Mesenchymal stem cell (in vitro differentiated cells and primary cell): ENCODE measurements at regions not wholly inside any gene's neighbourhood (a gene's known extent, or its start where the extent isn't known, plus 50 kb on each side); places are given as distances from the start of the nearest gene placed in this dataset.

ENCODE experiments used
- DNase-seq: peaks from one replicate; pipeline ENCODE4 v3.0.0-alpha.2; 2013
- H2AFZ ChIP-seq: one replicate; pipeline ENCODE4 v1.6.1; 2013; ENCODE audit warnings: low read depth, mild to moderate bottlenecking, control low read depth, inconsistent platforms, low read length, moderate library complexity
- H2AK5ac ChIP-seq: 2 replicates; pipeline ENCODE4 v1.6.1; 2013; ENCODE audit warnings: low read length, moderate library complexity, mild to moderate bottlenecking, inconsistent platforms; ENCODE audit not compliant: severe bottlenecking
- H2BK120ac ChIP-seq: one replicate; pipeline ENCODE4 v1.6.1; 2013; ENCODE audit warnings: low read depth, mild to moderate bottlenecking, inconsistent platforms, low read length, moderate library complexity
- H2BK12ac ChIP-seq, 2 experiments: one replicate each; pipeline ENCODE4 v1.6.1; 2013; ENCODE audit warnings: inconsistent platforms in 2 of 2, low read length in 2 of 2, mild to moderate bottlenecking in 2 of 2, moderate library complexity in 2 of 2, control low read depth in 1 of 2
- H2BK15ac ChIP-seq: one replicate; pipeline ENCODE4 v1.6.1; 2013; ENCODE audit warnings: mild to moderate bottlenecking, low read depth, inconsistent platforms; ENCODE audit not compliant: poor library complexity, severe bottlenecking
- H2BK5ac ChIP-seq: 2 replicates; pipeline ENCODE4 v1.6.1; 2013; ENCODE audit warnings: low read depth, mild to moderate bottlenecking, low read length, control low read depth, inconsistent platforms; ENCODE audit not compliant: poor library complexity, severe bottlenecking
- H3K14ac ChIP-seq, 2 experiments: one replicate each; pipeline ENCODE4 v1.6.1; 2013; ENCODE audit warnings: inconsistent platforms in 2 of 2, low read length in 2 of 2, control low read depth in 1 of 2, mild to moderate bottlenecking in 1 of 2, moderate library complexity in 1 of 2
- H3K18ac ChIP-seq, 2 experiments: one replicate each; pipeline ENCODE4 v1.6.1; 2013; ENCODE audit warnings: inconsistent platforms in 2 of 2, low read length in 2 of 2, control low read depth in 1 of 2, low read depth in 1 of 2, mild to moderate bottlenecking in 1 of 2
- H3K23ac ChIP-seq, 2 experiments: one replicate each; pipeline ENCODE4 v1.6.1; 2013; ENCODE audit warnings: inconsistent platforms in 2 of 2, low read length in 2 of 2, mild to moderate bottlenecking in 2 of 2, moderate library complexity in 2 of 2, control low read depth in 1 of 2
- H3K27ac ChIP-seq: 2 replicates; pipeline ENCODE4 v1.5.1; 2013; ENCODE audit warnings: mild to moderate bottlenecking, moderate library complexity, low read length, control low read depth, inconsistent platforms; ENCODE audit not compliant: poor library complexity, severe bottlenecking
- H3K27me3 ChIP-seq, 2 experiments: 2 replicates each; pipeline versions ENCODE4 v1.6.1 to v1.7.0; 2013; ENCODE audit warnings: low read length in 2 of 2, mild to moderate bottlenecking in 2 of 2, moderate library complexity in 2 of 2, control low read depth in 1 of 2, inconsistent platforms in 1 of 2; ENCODE audit not compliant: control insufficient read depth in 1 of 2, insufficient read depth in 1 of 2
- H3K36me3 ChIP-seq, 2 experiments: 2 replicates each; pipeline versions ENCODE4 v1.6.1 to v1.7.0; 2013; ENCODE audit warnings: low read length in 2 of 2, control low read depth in 1 of 2, inconsistent platforms in 1 of 2, low read depth in 1 of 2, mild to moderate bottlenecking in 1 of 2; ENCODE audit not compliant: insufficient read depth in 2 of 2, control insufficient read depth in 1 of 2
- H3K4ac ChIP-seq, 2 experiments: one replicate each; pipeline ENCODE4 v1.6.1; 2013; ENCODE audit warnings: inconsistent platforms in 2 of 2, low read length in 2 of 2, mild to moderate bottlenecking in 2 of 2, moderate library complexity in 2 of 2, control low read depth in 1 of 2, low read depth in 1 of 2
- H3K4me1 ChIP-seq: 2 replicates; pipeline ENCODE4 v1.6.1; 2013; ENCODE audit warnings: low read depth, low read length, control low read depth; ENCODE audit not compliant: control insufficient read depth, insufficient read depth
- H3K4me2 ChIP-seq: 2 replicates; pipeline ENCODE4 v1.6.1; 2013; ENCODE audit warnings: low read length, mild to moderate bottlenecking, inconsistent platforms; ENCODE audit not compliant: poor library complexity, severe bottlenecking
- H3K4me3 ChIP-seq, 2 experiments: 2 replicates each; pipeline versions ENCODE4 v1.5.1 to v1.7.0; 2013; ENCODE audit warnings: low read length in 2 of 2, mild to moderate bottlenecking in 2 of 2, control low read depth in 1 of 2, low read depth in 1 of 2; ENCODE audit not compliant: insufficient read depth in 1 of 2
- H3K79me1 ChIP-seq: replicated peaks from 2 replicates; pipeline ENCODE4 v1.6.1; 2013; ENCODE audit warnings: mild to moderate bottlenecking, control low read depth, low read length, inconsistent platforms; ENCODE audit not compliant: poor library complexity, severe bottlenecking
- H3K9ac ChIP-seq: 2 replicates; pipeline ENCODE4 v1.7.0; 2013; ENCODE audit warnings: mild to moderate bottlenecking, low read length, moderate library complexity
- H3K9me3 ChIP-seq: 2 replicates; pipeline ENCODE4 v1.7.0; 2013; ENCODE audit warnings: mild to moderate bottlenecking, low read length; ENCODE audit not compliant: control insufficient read depth
- H4K8ac ChIP-seq: one replicate; pipeline ENCODE4 v1.6.1; 2013; ENCODE audit warnings: inconsistent platforms, mild to moderate bottlenecking, low read length, moderate library complexity
- H4K91ac ChIP-seq: one replicate; pipeline ENCODE4 v1.6.1; 2013; ENCODE audit warnings: mild to moderate bottlenecking, low read length, inconsistent platforms
- WGBS: methylation state at CpG from one replicate; pipeline ENCODE4 v1.1.7; 2013; ENCODE audit warnings: mixed read lengths; 5-methylcytosine and 5-hydroxymethylcytosine counted together

GRCh38 chr3:159866201-159866746, 122.4 kb upstream of the IL12A start:
- Histone ChIP-seq H2BK12ac (no peak overlapping the region), H3K4me1 (peaks cover 3% of the 10 kb centered on the region), H3K79me1 (peaks cover 10% of the 10 kb centered on the region), H3K14ac (no peak overlapping the region), H3K27me3 (no peaks in the 10 kb centered on the region), H3K4me3 (no peak overlapping the region), H2AFZ (no peak overlapping the region), H4K91ac (no peak overlapping the region), H3K4me2 (no peak overlapping the region), H4K8ac (no peak overlapping the region), H3K27ac (no peak overlapping the region), H2BK120ac (no peak overlapping the region), H2BK5ac (no peak overlapping the region), H2BK15ac (no peak overlapping the region), H3K18ac (no peak overlapping the region), H3K23ac (no peak overlapping the region), H3K36me3 (peaks cover 3 to 12% of the 10 kb centered on the region in 2 experiments), H3K9me3 (no peaks in the 10 kb centered on the region), H3K4ac (no peak overlapping the region), H3K9ac (no peak overlapping the region), H2AK5ac (no peak overlapping the region)
- DNase-seq, result no peak
- WGBS, result no CpG with 5 or more reads among the region's 5 CpGs

GRCh38 chr3:159867372-159867771, 121.3 kb upstream of the IL12A start:
- peak overlapping the region in 1 of 2 experiments; percentile 66 for H3K4ac ChIP-seq
- no peak overlapping the region for H3K14ac ChIP-seq
- no peak overlapping the region for H2AFZ ChIP-seq
- no peak overlapping the region for H3K4me3 ChIP-seq
- H3K4me1 ChIP-seq, result peaks cover 6% of the 10 kb centered on the region
- H2BK15ac ChIP-seq, result peak overlapping the region; percentile 80
- H4K91ac ChIP-seq, result no peak overlapping the region
- no peak overlapping the region for H3K4me2 ChIP-seq
- H2BK5ac ChIP-seq, result no peak overlapping the region
- DNase-seq, result no peak
- no peak overlapping the region for H3K23ac ChIP-seq
- H4K8ac ChIP-seq, result no peak overlapping the region
- H3K27me3 ChIP-seq, result no peaks in the 10 kb centered on the region
- H2BK120ac ChIP-seq, result no peak overlapping the region
- WGBS, result 88% methylated on average over 1 of the region's 2 CpGs
- H3K79me1 ChIP-seq, result peaks cover 9% of the 10 kb centered on the region
- H3K27ac ChIP-seq, result no peak overlapping the region
- H2AK5ac ChIP-seq, result no peak overlapping the region
- peak overlapping the region in 1 of 2 experiments; percentile 63 for H2BK12ac ChIP-seq
- no peaks in the 10 kb centered on the region for H3K9me3 ChIP-seq
- H3K18ac ChIP-seq, result no peak overlapping the region
- no peak overlapping the region for H3K9ac ChIP-seq
- peaks cover 3 to 12% of the 10 kb centered on the region in 2 experiments for H3K36me3 ChIP-seq

GRCh38 chr3:159870723-159871122, 117.9 kb upstream of the IL12A start:
- no peak overlapping the region for H2BK120ac ChIP-seq
- no peak overlapping the region for H3K18ac ChIP-seq
- DNase-seq, result no peak
- no peak overlapping the region for H3K23ac ChIP-seq
- no peak overlapping the region for H2BK5ac ChIP-seq
- no peak overlapping the region for H2BK12ac ChIP-seq
- WGBS, result no CpG with 5 or more reads among the region's 1 CpG
- no peak overlapping the region for H3K14ac ChIP-seq
- H2AK5ac ChIP-seq, result no peak overlapping the region
- no peak overlapping the region for H4K91ac ChIP-seq
- H3K4ac ChIP-seq, result no peak overlapping the region
- H3K4me1 ChIP-seq, result peaks cover 4% of the 10 kb centered on the region
- no peak overlapping the region for H4K8ac ChIP-seq
- no peak overlapping the region for H3K4me3 ChIP-seq
- no peak overlapping the region for H2BK15ac ChIP-seq
- H2AFZ ChIP-seq, result no peak overlapping the region
- H3K27me3 ChIP-seq, result no peaks in the 10 kb centered on the region
- no peak overlapping the region for H3K27ac ChIP-seq
- no peaks in the 10 kb centered on the region for H3K9me3 ChIP-seq
- H3K4me2 ChIP-seq, result no peak overlapping the region
- peaks cover 9% of the 10 kb centered on the region for H3K79me1 ChIP-seq
- H3K9ac ChIP-seq, result no peak overlapping the region
- peaks cover 3 to 12% of the 10 kb centered on the region in 2 experiments for H3K36me3 ChIP-seq

- no peak overlapping the region for H2BK15ac ChIP-seq
- peak; percentile 90 for DNase-seq
- WGBS, result 0% methylated on average over 1 of the region's 3 CpGs
These were observed 116.1 kb upstream of the IL12A start for GRCh38 chr3:159872374-159873109.

More at GRCh38 chr3:159872374-159873109, 116.1 kb upstream of the IL12A start:
- H2BK120ac ChIP-seq, result peak overlapping the region; percentile 49
- no peak overlapping the region for H2AK5ac ChIP-seq
- H3K4me1 ChIP-seq, result peaks cover 4% of the 10 kb centered on the region
- H3K9me3 ChIP-seq, result no peaks in the 10 kb centered on the region
- peak overlapping the region; percentile 37 for H3K9ac ChIP-seq
- H3K4ac ChIP-seq, result no peak overlapping the region
- no peak overlapping the region for H2BK5ac ChIP-seq
- no peak overlapping the region for H4K91ac ChIP-seq
- no peak overlapping the region for H3K14ac ChIP-seq
- peak overlapping the region; percentile 81 for H3K27ac ChIP-seq
- no peak overlapping the region for H3K4me2 ChIP-seq
- H2AFZ ChIP-seq, result no peak overlapping the region
- H2BK12ac ChIP-seq, result no peak overlapping the region
- peaks cover under 1 to 10% of the 10 kb centered on the region in 2 experiments for H3K36me3 ChIP-seq
- H3K27me3 ChIP-seq, result no peaks in the 10 kb centered on the region
- H3K79me1 ChIP-seq, result peaks cover 8% of the 10 kb centered on the region
- H3K4me3 ChIP-seq, result peak overlapping the region in 1 of 2 experiments; percentile 7
- peak overlapping the region in 1 of 2 experiments; percentile 70 for H3K18ac ChIP-seq
- H3K23ac ChIP-seq, result no peak overlapping the region
- no peak overlapping the region for H4K8ac ChIP-seq
